ENCODE measurements at regions not wholly inside any gene's neighbourhood (a gene's known extent, or its start where the extent isn't known, plus 50 kb on each side); places are given as distances from the start of the nearest gene placed in this dataset.

- intact Hi-C loops (cut with micrococcal nuclease; ENCODE audit: unreplicated experiment) = no loop called here
- Histone ChIP-seq H3K9me3 (ENCODE audit: low read length) (no peaks in the 10 kb centered on the region), H3K27ac (ENCODE audit: low read depth, low read length, poor library complexity, severe bottlenecking) (no peak overlapping the region), H3K79me2 (ENCODE audit: insufficient read depth, low read depth, low read length) (no peaks in the 10 kb centered on the region), H2AFZ (ENCODE audit: low read length) (no peak overlapping the region), H3K4me3 (ENCODE audit: low read depth, low read length, poor library complexity, severe bottlenecking) (no peak overlapping the region), H3K4me1 (ENCODE audit: insufficient read depth, low read length, poor library complexity, severe bottlenecking) (no peaks in the 10 kb centered on the region), H4K20me1 (ENCODE audit: insufficient read depth, low read length) (no peaks in the 10 kb centered on the region), H3K4me2 (ENCODE audit: low read length) (no peak overlapping the region), H3K9me2 (ENCODE audit: insufficient read depth, low read length) (no peaks in the 10 kb centered on the region), H3K36me3 (ENCODE audit: insufficient read depth, low read length) (no peaks in the 10 kb centered on the region)
- no TSS peak for BruUV-seq (replicated peaks)
- ChIA-PET POLR2A (no interaction called here), CTCF (ENCODE audit: unreplicated experiment) (no interaction called here)
- DNase-seq (ENCODE audit: low spot score) = no peak
- TF ChIP-seq, protein P1, sequence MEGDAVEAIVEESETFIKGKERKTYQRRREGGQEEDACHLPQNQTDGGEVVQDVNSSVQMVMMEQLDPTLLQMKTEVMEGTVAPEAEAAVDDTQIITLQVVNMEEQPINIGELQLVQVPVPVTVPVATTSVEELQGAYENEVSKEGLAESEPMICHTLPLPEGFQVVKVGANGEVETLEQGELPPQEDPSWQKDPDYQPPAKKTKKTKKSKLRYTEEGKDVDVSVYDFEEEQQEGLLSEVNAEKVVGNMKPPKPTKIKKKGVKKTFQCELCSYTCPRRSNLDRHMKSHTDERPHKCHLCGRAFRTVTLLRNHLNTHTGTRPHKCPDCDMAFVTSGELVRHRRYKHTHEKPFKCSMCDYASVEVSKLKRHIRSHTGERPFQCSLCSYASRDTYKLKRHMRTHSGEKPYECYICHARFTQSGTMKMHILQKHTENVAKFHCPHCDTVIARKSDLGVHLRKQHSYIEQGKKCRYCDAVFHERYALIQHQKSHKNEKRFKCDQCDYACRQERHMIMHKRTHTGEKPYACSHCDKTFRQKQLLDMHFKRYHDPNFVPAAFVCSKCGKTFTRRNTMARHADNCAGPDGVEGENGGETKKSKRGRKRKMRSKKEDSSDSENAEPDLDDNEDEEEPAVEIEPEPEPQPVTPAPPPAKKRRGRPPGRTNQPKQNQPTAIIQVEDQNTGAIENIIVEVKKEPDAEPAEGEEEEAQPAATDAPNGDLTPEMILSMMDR (conservative IDR thresholded peaks at IDR 0.05; ENCODE audit: low read length) = no peak
- no peak for TF ChIP-seq EZH2phosphoT487 (IDR thresholded peaks at IDR 0.05; ENCODE audit: borderline replicate concordance, low read depth, low read length)
These were observed 266.7 kb upstream of the CDH18 start for GRCh38 chr5:20254748-20255147.

DNA sequence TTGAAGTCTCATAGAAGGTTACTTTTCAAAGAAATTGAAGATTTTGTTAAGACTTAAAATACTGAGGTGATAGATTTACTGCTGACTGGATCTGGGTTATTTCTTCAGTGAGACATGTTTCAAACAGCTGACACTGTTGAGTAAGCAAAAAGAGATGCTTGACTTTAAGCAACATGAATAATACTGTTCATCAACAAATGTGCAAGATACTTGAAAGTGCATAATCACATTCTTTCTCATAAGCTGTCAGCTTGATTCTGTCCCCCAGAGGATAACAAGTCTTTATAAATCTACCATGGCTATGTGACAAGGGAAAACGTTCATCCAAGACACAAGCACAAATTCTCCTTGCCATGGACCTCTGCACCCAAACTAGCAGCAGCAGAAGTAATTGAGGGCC is 260.1 kb upstream of the CDH18 start:
- intact Hi-C loops (cut with micrococcal nuclease; ENCODE audit: unreplicated experiment) = no loop called here
- no TSS peak for BruUV-seq (replicated peaks)
- H3K9me2 ChIP-seq (ENCODE audit: insufficient read depth, low read length) = no peaks in the 10 kb centered on the region

DNA sequence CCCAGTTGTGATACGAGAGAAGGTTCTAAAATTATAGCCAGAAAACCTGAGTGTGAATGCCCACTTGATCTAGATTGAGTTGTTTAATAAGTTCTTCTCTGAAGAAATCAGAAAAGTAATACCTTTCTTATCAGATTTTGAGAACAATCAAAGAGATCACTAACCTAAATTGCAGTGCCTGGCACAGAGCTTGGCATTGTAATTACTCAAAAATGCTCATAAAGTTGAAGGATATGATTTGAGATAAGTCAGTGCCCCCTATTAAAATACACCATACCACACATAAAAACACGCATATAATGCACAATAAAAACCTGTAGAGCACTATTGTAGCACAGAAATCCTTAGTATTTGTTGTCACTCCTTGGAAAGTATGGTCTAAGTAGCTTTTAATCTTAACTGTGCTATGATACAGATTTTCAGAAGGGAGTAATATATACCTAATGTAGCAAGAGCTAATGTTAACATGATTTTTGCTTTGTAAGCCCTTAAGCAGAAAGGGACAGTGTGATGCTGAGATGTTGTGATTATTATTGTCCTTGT is 257.5 kb upstream of the CDH18 start:
- H3K4me2 ChIP-seq (ENCODE audit: low read length) = no peak overlapping the region
- intact Hi-C loops (cut with micrococcal nuclease; ENCODE audit: unreplicated experiment) = no loop called here
- BruUV-seq (replicated peaks) = no TSS peak

More for the DNA sequence above, 260.1 kb upstream of the CDH18 start:
- Histone ChIP-seq H4K20me1 (ENCODE audit: insufficient read depth, low read length) (no peaks in the 10 kb centered on the region), H3K4me1 (ENCODE audit: insufficient read depth, low read length, poor library complexity, severe bottlenecking) (no peaks in the 10 kb centered on the region), H3K27ac (ENCODE audit: low read depth, low read length, poor library complexity, severe bottlenecking) (no peak overlapping the region), H3K4me2 (ENCODE audit: low read length) (no peak overlapping the region), H3K9me3 (ENCODE audit: low read length) (no peaks in the 10 kb centered on the region), H3K79me2 (ENCODE audit: insufficient read depth, low read depth, low read length) (no peaks in the 10 kb centered on the region), H3K4me3 (ENCODE audit: low read depth, low read length, poor library complexity, severe bottlenecking) (no peak overlapping the region), H3K36me3 (ENCODE audit: insufficient read depth, low read length) (no peaks in the 10 kb centered on the region), H2AFZ (ENCODE audit: low read length) (no peak overlapping the region)
- CTCF ChIA-PET (ENCODE audit: unreplicated experiment) = no interaction called here
- no peak for DNase-seq (ENCODE audit: low spot score)
- POLR2A ChIA-PET = interaction anchor here (0.6 kb wide), 1 partner anchor 15 kb away, joined by 4 read pairs; no protein-coding TSS in a partner anchor
- TF ChIP-seq, protein P1 (conservative IDR thresholded peaks at IDR 0.05; ENCODE audit: low read length) = no peak
- TF ChIP-seq EZH2phosphoT487 (IDR thresholded peaks at IDR 0.05; ENCODE audit: borderline replicate concordance, low read depth, low read length) = no peak

More for the DNA sequence above, 257.5 kb upstream of the CDH18 start:
- no peak overlapping the region for H2AFZ ChIP-seq (ENCODE audit: low read length)
- no peaks in the 10 kb centered on the region for H4K20me1 ChIP-seq (ENCODE audit: insufficient read depth, low read length)
- DNase-seq (ENCODE audit: low spot score) = no peak
- no peaks in the 10 kb centered on the region for H3K4me1 ChIP-seq (ENCODE audit: insufficient read depth, low read length, poor library complexity, severe bottlenecking)
- no peak for TF ChIP-seq EZH2phosphoT487 (IDR thresholded peaks at IDR 0.05; ENCODE audit: borderline replicate concordance, low read depth, low read length)
- TF ChIP-seq, protein P1 (conservative IDR thresholded peaks at IDR 0.05; ENCODE audit: low read length) = no peak
- no peaks in the 10 kb centered on the region for H3K36me3 ChIP-seq (ENCODE audit: insufficient read depth, low read length)
- H3K9me3 ChIP-seq (ENCODE audit: low read length) = no peaks in the 10 kb centered on the region
- no peaks in the 10 kb centered on the region for H3K9me2 ChIP-seq (ENCODE audit: insufficient read depth, low read length)
- no peak overlapping the region for H3K4me3 ChIP-seq (ENCODE audit: low read depth, low read length, poor library complexity, severe bottlenecking)
- H3K27ac ChIP-seq (ENCODE audit: low read depth, low read length, poor library complexity, severe bottlenecking) = no peak overlapping the region
- ChIA-PET POLR2A (no interaction called here), CTCF (ENCODE audit: unreplicated experiment) (no interaction called here)
- H3K79me2 ChIP-seq (ENCODE audit: insufficient read depth, low read depth, low read length) = no peaks in the 10 kb centered on the region

Measured in OCI-LY7 (cell line).